SW 1271 (cell line): ENCODE measurements at regions not wholly inside any gene's neighbourhood (a gene's known extent, or its start where the extent isn't known, plus 50 kb on each side); places are given as distances from the start of the nearest gene placed in this dataset.

Experiments used
- DNase-seq, 2 experiments: peaks; one replicate each; lab custom pipeline; 2025; lab: John Stamatoyannopoulos, UW

DNA sequence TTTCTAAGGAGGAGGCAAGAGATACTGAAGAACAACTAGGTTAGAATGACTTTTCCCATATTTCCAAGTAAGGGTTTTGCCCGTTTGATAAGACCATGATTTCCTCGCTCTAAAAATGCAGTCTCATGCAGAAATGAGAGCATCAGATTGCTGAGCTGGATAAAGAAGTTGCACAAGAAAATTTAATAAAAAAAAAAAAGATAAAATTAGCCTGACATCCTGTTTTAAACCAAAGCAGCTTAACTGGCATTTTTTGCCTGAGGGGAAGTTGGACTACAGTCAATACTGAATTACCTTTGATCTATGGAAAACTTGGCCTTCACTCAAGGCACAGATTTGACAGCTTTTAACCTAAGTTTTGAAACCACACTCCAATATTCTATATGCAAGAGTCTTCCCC is 208.4 kb downstream of the GASK1B start:
- DNase-seq = no peak

DNA sequence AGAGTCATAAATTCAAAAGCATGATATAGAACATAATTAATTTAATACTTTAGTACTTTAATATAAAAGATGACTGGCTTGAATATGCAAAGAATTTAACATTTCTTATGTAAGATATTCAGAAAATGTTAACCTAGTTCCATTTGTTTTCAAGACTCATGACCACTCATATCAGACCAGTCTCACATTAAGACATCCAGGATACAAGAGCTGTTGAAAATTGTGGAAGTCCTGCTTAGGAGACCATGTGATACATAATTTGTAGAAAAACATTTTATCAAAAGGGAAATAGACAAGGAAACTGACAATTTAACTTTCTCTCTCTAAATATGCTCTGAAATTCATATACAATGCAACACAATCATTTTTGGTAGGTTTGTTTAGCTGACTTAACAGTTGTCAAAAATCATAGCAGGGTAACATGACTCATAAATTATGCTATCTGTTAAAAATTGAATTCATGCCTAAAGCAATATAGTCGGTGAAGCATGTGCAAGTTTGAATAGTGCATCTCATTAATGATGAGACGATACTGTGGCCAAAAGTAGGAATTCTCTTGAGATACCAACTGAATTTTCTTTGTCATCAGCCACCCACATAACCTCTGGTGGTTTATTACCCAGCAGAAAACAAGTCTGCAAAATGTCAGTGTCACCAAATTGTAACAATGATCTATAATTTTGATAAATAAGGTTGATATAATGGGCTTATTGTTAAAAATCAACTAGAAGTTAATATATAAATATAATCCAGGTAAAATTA is 211.4 kb downstream of the GASK1B start:
- DNase-seq = no peak

DNA sequence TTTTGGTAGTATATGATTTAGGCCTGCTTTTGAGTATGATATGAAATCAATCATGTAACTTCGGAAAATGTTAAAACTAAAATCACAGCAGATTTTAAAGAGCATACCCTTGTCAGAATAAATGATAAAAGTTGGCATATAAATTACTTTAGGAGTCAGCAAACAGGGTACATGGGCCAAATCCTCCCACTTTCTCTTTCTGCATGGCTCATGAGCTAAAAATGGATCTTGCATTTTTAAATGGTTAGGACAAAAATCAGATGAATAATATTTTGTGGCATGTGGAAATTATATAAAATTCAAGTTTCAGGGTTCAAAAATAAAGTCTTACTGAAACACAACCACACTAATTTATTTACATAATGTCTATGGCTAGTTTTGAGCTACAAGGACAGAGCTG is 214.9 kb downstream of the GASK1B start:
- no peak for DNase-seq

DNA sequence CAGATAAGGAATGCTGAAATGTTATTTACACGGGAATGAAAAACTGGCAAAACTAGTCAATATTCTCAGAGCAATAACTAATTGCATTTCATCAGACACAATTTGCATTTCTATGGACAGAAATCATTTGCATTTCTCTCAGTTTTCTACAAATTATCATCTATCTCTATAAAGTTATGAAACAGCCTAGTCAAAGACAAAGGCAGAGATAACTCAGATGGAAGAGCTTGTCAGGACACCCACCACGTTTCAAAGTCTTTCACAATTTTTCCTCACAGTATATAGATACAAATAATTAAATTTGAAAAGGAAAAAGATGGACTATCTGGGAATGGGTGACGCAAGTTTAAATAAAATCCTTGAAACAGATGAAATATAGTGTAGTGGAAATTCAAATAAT is 230.8 kb downstream of the GASK1B start:
- DNase-seq = no peak

DNA sequence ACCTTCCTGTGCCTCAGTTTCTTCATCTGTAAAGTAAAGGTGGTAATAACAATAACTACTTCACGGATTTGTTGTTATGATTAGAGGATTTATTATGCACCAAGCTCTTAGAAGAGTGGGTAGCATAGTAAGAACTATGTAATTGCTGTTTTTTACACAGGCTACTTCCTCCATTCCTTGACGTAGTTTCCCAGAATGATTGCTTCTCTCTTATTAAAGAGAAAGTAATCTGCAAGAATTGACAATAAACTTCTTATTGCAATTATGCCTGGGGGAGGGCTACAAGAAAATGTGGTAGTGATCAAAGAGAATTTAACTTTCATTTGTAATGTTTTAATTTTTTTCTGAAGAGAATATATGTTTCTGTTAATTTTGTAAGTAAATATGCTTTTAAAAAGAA is 238.7 kb downstream of the GASK1B start:
- no peak for DNase-seq

DNA sequence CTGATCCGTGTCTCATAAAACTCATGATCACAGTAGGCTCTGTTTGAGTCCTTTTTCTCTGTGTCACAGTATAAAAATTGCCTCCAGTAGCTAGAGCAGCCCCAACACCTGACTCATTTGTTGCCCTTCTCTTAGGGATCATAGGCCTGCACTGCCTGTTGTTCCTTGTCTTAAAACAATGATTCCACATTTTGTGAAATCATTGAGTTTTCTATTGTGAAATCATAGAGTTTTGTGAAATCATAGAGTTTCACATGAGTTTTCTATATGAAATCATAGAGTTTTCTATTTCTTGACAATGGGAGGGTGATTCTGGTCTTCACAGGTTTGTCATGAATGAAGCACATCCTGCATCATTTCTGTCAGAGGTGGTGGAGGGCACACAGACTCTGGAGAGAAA is 239.9 kb downstream of the GASK1B start:
- no peak for DNase-seq

DNA sequence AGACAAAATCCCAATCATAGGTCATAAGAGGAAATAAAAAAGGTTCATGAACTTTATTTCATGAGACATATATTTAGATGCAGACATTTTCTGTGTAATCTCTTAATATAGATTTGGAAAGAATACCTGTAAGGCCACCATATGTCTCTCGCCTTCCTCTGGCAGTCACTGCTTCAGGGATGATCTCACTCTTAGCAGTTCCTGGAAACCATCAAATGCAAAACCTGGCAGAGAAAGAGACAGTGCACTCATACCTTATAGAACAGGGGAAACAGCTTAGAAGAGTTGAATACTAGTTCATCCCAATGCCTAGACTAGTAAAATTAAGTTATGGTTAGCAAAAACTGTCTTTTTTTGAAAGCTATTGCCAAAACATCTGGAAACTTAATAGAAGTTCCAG is 243.3 kb downstream of the GASK1B start:
- DNase-seq = no peak

DNA sequence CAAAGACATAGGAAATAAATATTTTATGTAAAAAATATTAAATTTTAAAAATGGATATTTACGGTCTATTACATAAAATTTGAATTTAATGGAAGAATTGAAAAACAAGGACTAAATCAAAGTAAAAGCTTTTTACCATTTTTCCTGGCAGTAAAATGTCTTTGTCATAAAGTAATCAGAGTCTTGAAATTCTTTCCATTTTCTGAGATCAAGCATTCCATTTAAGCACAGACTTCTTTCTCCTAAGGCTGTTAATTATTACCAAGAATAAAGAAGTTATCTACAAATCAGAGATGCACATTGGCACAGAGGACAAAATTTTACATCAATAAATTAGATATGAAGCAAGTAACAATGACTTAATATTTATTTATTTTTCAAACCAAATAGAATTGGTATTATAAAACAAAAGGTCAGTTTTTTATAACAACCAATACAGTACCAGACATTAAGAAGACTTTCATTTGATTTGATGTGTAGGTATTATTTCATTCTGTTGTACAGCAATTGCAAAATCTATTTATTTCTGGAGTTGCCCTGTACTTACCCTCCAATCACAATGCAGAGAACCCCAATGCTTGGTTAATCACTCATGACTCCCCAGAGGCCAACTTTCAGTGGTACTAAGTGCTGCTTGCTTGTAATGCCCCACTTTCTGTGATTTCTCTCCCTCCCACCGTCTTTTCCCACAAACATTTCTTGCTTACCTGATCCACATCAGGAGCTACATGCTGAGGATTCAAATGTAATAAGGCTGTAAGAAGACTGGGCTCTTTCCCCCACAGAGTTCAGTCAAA is 254.6 kb downstream of the GASK1B start:
- no peak for DNase-seq

DNA sequence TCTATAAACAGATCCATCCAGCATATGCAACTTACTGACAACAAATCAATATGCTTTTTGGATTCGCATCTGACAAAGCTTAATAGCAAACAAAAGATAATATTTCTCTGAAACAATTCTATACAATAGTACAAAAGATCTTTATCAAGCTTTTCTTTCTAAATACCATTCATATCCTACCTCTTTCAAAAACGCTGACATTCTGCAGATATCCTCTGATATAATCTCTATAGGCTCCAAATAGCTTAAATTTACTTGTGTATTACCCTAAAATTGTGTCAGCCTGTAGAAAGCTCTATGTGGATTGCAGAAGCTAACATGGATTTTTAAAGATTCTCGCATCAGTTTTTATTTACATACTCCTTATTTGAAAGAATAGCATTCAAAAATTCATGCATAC is 260.6 kb downstream of the GASK1B start:
- DNase-seq = no peak

DNA sequence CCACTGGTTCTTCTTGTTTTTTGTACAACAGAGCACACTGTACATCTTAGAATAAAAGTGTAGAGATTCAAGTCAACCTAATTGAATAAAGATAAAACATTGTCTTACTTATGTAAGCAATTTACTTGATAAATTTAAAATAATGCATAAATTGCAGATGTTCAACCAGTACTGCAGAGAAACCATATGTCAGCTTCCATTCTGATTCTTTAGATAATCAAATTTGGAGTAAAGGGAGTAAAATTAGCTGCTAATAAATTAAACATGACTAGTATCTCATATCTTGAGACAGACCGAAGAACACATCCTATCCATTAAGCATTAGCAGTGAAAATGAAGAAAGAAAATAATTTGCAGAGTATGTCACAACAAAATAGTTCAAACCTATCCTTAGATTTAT is 261.2 kb downstream of the GASK1B start:
- no peak for DNase-seq

DNA sequence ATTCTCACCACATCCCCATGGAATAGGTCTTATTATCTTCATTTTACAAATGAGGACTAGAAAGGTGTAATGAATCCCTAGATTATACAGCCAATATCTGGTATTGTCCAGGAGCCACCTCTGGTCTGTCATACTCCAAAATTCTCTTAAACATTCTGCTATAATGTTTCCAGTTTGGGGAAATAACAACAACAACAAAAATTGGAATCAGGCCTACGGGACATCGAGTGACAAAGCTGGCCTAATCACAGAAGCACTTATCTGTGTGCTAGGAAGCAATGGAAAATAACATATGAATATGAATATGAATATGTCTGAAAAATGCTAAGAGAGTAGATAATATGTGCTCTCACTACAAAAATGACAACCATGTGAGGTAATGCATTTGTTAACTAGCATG is 264.1 kb downstream of the GASK1B start:
- DNase-seq = no peak

DNA sequence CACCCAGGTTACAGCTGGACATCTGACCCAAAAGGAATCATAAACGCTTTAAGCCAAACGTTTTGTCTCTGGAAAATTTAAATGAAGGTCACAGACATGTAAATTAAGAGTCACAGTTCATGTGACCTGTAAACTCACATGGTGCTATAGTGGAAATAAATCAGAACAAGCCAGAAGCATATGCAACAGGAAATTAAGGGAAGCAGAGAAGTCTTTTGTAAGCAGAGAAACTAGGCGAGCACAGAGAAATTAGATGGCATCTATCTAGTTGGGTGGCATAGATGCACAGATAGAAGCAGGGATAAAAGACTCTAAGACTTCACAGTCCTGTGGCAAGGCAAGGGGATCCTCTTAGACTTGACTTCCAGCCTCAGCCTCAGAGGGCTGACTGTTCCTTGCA is 264.8 kb downstream of the GASK1B start:
- DNase-seq = no peak

DNA sequence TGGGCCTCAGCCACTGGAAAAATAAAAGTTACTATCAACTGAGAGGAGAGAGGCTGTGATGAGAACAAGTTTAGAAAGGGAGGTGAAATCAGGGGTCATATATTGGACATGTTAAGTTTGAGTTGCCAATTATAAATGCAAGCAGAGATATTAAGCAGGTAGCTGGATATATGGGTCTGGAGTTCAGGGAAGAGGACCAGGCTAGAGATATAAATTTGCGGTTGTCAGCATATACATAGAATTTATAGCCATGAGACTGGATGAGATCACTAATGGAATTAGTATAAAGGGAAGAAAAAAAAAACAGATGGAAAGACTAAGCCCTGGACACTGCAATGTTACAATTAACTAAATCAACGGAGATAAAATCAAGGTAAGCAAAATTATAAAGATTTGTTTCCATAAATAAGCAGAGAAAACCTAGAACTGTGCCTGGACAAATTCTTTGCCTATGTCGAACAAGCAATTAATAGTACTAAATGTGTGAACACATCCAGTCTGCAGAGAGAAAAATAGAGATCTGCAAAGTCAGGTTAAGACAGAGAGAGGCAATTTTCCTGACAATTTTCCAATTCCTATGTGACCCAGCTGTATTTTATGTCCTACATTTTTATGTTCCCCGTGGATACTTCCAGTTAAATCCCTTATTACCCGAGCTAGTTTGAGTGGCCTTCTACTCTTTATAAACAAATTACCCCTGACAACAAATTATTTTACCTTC is 265.4 kb downstream of the GASK1B start:
- DNase-seq = no peak

DNA sequence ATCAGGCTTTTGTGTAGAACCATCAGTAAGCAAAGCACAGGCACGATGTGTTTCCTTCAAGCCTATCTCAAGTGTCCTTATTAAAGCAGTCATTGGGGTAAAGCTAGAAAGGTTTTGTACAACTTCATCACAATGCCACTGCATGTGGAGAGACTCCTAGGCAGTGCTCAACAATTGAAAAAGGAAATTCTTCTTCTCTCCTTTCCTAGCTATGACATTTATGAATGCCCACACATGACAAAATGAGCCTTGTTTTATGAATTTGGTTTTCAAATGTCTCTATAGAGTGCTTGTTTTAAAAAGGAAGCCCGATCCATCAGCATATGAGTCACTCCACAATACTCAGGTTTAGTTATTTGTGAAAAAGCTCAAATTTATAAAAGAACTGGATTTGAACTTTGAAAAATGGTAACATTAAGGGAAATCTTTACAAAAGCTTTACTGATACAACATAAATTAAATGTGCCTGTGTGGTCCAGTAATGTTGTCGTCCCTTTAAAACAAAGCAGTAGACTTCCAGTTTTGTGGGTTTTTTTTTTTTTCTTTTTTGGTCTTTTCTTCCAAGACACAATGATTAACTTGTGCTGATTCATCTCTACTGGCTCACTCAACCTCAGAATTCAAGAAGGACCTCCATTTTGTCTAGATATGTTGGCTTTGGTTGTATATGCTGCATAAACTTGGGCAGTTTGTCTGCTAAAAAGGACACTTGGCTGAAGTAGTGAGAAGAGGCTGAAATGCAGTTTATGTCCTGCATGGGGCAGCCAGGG is 273.8 kb downstream of the GASK1B start:
- DNase-seq = no peak

DNA sequence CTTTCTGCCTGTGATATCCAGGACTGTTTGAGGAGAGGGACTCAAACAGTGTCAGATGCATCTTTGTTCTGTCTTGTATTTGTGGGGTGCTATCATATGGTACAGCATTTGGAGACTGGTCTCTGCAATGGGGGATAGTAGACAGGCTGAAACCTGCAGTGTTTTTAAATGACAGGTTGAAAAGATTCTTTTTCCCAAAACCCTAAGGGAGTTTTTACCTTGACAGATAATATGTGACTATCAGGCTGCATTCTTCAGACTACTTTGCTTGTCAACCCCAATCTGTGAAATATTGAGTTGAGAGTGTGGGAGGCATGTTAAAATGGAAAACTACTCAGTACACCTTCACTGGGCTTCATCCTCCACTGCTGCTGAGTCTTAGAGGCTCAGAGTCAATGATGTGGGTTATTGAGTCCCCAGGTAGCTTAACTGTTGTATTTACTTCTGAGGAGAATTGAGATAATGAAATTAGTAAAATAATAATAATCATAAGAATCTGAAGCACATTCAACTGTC is 274.9 kb downstream of the GASK1B start:
- DNase-seq = no peak

DNA sequence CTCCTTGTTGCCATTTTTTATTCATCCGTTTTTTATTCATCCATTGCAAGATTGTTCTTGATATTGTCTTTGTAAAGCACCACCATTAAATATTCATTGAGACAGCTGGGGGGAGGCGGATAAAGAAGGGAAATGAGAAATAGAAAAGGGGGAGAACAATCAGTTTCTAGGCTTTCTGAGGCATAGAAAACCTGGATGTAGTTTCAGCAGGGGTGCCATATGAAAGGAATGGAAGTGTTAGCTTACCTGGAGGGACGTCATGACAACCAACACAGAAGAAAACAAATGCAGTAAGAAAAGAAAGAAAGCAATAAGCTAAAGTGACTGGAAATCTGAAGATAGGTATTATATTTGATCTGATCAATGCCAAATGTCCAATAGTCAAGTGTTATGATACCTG is 276.1 kb downstream of the GASK1B start:
- DNase-seq = no peak

DNA sequence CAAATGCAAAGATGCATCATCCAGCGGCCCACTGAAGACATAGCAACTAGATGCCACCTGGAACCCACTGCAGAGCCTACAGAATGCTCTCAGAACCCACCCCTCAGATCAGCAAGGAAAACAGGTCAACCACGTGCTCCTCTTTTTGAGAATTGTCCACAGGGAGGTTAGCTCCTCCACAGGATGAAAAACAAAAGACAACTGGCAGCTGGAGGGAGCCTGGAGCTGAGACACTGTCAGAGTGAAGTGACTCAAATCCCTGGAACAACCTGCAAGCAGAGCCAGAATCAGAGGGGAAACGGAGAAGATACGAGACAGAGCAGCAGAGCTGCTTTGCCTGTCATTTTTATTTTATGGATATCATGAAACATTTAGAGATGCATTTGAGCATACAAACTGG is 277.6 kb downstream of the GASK1B start:
- DNase-seq = no peak

DNA sequence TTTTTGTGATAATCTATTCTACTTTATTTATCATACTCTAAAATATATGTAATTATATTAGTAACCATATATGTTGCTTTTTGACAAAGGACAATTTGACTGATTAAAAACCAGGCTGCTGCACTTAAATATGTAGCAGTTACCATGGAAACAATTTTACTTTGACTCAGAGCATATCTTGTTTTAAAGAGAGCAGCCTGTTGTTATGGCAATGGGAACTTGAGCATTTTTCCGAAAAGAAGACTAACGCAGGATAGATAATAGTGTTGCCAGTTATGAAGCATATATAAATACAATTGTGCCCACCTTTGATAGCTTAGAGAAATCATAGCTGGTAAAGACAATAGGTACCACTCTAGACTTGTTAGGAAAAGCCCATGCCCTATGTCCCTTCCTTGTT is 283.0 kb downstream of the GASK1B start:
- no peak for DNase-seq

DNA sequence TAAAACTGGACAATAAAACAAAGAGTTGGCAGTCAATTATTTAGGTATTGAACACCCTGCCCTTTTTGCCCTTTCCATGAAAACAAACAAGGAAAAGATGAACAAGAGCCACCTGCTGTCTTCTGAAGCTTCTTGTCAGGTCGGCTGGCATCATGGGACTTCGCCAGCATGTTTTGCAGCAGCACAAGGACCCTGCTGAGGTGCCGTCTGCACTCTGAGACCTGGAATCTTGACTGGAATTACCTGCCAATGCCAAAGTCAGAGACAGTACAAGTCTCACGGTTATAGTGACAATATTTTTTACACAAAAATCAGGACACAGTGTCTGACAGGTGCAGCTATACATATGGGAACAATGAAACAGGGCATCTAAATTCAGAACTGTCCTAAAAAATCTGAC is 284.5 kb downstream of the GASK1B start:
- no peak for DNase-seq

DNA sequence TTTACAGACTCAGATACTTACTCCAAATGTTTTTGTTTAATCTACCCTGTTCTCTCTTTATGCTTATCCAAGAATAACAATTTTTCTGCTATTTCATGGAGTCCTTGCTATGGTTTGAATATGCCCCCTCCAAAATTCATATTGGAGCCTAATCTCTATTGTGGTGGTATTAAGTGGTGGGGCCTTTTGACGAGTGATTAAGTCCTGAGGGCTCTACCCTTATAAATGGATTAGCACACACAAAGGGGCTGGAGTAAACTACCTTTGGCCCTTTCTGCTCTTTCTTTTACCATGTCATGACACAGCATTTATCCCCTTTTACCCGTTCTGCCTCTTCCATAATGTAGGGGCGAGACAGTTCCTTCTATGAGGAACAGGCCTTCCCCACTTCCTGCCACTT is 285.5 kb downstream of the GASK1B start:
- DNase-seq = no peak

DNA sequence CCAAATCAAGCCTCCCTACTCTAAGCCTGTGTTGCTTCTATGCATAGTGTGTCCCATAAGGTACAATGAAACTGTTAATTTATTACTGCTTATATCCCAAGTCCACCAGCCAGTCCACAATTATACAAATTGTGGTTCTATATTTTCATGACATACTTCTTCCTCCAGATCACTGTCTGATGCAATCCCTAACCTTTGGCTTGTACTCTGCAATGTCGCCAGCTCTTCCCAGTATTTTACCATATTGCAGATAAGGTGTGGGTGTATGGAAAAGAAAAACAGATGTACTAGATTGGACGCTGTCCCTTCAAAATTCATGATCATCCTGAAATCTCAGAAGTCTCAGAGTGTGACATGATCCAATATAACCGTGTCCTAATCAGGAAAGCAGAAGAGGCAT is 286.2 kb downstream of the GASK1B start:
- no peak for DNase-seq

DNA sequence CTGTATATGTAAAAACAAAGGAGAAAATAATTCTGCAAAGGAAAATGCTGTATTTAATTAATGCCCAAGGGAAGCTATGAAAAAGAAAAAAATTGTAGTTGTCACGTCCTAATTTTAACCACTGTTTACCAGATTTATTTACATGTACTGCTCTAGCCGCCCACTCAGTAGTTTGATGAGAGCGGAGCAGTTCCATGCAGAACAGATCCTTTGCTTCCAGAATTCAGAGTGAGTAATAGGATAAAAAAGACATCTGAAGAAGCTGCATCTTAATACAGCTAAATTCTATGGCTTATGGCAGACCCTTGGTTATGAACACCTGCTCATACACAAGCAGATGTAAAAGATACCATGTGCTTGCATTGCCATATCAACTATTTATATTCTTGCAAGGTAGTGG is 287.0 kb downstream of the GASK1B start:
- no peak for DNase-seq
